ENCODE measurements at regions not wholly inside any gene's neighbourhood (a gene's known extent, or its start where the extent isn't known, plus 50 kb on each side); places are given as distances from the start of the nearest gene placed in this dataset.
A peak's percentile ranks its signal among the peaks of the same experiment; 100 is the strongest.

DNA sequence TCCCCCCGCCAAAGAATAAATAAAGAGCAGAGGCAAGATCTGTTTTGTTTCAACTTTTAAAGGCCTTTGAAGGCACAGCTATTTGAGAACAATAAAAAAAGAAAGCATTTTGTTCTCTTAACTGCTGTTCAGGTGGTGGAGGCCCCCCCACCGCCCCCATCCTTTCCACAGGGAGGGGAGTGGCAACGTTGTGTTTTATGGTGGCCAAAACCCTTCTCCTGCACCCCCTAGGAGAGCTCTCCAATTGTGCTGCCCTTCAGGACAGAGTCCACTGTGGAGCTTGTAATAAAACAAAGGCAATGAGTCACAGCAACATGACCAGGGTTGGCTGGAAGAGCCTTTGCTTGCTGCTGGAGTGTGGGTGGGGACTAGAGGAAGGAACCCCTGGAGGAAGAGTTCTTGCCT, 987.9 kb downstream of the KCNMA1 start:
- Histone ChIP-seq H3K79me1 (ENCODE audit: low read depth in 1 of 2, low read length in 2 of 2) (no peaks in the 10 kb centered on the region), H3K36me3 (ENCODE audit: control insufficient read depth, insufficient read depth, low read length) (no peaks in the 10 kb centered on the region), H3K56ac (ENCODE audit: extremely low read depth, insufficient read depth, low read length) (no peak overlapping the region), H3K4ac (ENCODE audit: low read depth, low read length) (no peak overlapping the region), H2BK15ac (ENCODE audit: low read depth, low read length) (no peak overlapping the region), H3K9me3 (ENCODE audit: control insufficient read depth, insufficient read depth, low read length) (no peaks in the 10 kb centered on the region), H3K18ac (ENCODE audit: low read depth, low read length) (no peak overlapping the region), H4K20me1 (ENCODE audit: insufficient read depth, low read length) (no peaks in the 10 kb centered on the region), H3K9me1 (ENCODE audit: insufficient read depth, low read length) (no peaks in the 10 kb centered on the region), H3K27ac (ENCODE audit: insufficient read depth, low read length) (no peak overlapping the region), H3K9ac (ENCODE audit: low read depth, low read length) (no peak overlapping the region), H3K4me2 (ENCODE audit: low read depth, low read length) (no peak overlapping the region), H2AFZ (replicated peaks; ENCODE audit: low read length, poor library complexity) (no peak overlapping the region), H2BK5ac (ENCODE audit: low read depth, low read length, poor library complexity, severe bottlenecking) (no peak overlapping the region), H4K91ac (ENCODE audit: insufficient read depth, low read depth, low read length) (no peak overlapping the region), H3K23ac (ENCODE audit: low read depth, low read length) (no peak overlapping the region), H4K8ac (ENCODE audit: low read depth in 2 of 2, low read length in 2 of 2) (no peak overlapping the region), H2BK120ac (ENCODE audit: low read depth, low read length) (peak overlapping the region; percentile 36; the same call in 1 of the 2 replicates), H2AK9ac (replicated peaks; ENCODE audit: low read depth, low read length, poor library complexity) (peak overlapping the region; percentile 62), H3K4me1 (ENCODE audit: control insufficient read depth, insufficient read depth, low read length) (peaks cover 4% of the 10 kb centered on the region), H2AK5ac (ENCODE audit: low read depth, low read length) (no peak overlapping the region), H2BK20ac (ENCODE audit: low read depth, low read length) (no peak overlapping the region), H3K4me3 (ENCODE audit: insufficient read depth, low read depth, low read length) (no peak overlapping the region), H4K5ac (ENCODE audit: low read depth, low read length) (no peak overlapping the region), H3K14ac (replicated peaks; ENCODE audit: low read depth, low read length) (no peak overlapping the region), H3K27me3 (ENCODE audit: control insufficient read depth, insufficient read depth, low read length) (no peaks in the 10 kb centered on the region)
- dilution Hi-C loops (cut with HindIII; ENCODE audit: low sequenced_read_pairs, unreplicated experiment), result no loop called here
- peak; percentile 62 for DNase-seq
- TF ChIP-seq RAD21 (IDR thresholded peaks at IDR 0.05; ENCODE audit: low read length) (no peak), CHD1 (IDR thresholded peaks at IDR 0.05; ENCODE audit: low read depth, low read length) (no peak), FOS (IDR thresholded peaks at IDR 0.05; ENCODE audit: low read depth, low read length) (no peak)
- in situ Hi-C loops (cut with MboI; ENCODE audit: low sequenced_read_pairs), result no loop called here
- intact Hi-C loops (cut with micrococcal nuclease), result no loop called here
- no CpG with 5 or more reads among the region's 3 CpGs for WGBS, 2 experiments (ENCODE audit: extremely low coverage in 2 of 2, insufficient read length in 1 of 2)
- POLR2A ChIA-PET (ENCODE audit: unreplicated experiment), result no interaction called here
- no TSS peak for BruUV-seq (replicated peaks)
- CTCF ChIA-PET, result no interaction called here
- ATAC-seq (ENCODE audit: low read depth), result peak; percentile 98
